Left ventricle myocardium inferior (tissue), 1 donor: ENCODE measurements at regions not wholly inside any gene's neighbourhood (a gene's known extent, or its start where the extent isn't known, plus 50 kb on each side); places are given as distances from the start of the nearest gene placed in this dataset.

Experiments
- DNase-seq: peaks from one replicate; pipeline ENCODE4 v3.0.0-alpha.2; 2020
- H3K27ac ChIP-seq: fragments of 200-600 bp; replicated peaks from 2 replicates; pipeline ENCODE4 v1.8.0; 2021
- H3K27me3 ChIP-seq: fragments of 200-600 bp; 2 replicates; pipeline ENCODE4 v1.8.0; 2021; ENCODE audit warnings: low read depth
- H3K36me3 ChIP-seq: fragments of 200-600 bp; 2 replicates; pipeline ENCODE4 v1.8.0; 2021
- H3K4me1 ChIP-seq: fragments of 200-600 bp; 2 replicates; pipeline ENCODE4 v1.8.0; 2021
- H3K4me3 ChIP-seq: fragments of 200-600 bp; 2 replicates; pipeline ENCODE4 v1.8.0; 2021; ENCODE audit warnings: mild to moderate bottlenecking, moderate library complexity
- H3K9me3 ChIP-seq: fragments of 200-600 bp; replicated peaks from 2 replicates; pipeline ENCODE4 v1.8.0; 2021
- intact Hi-C: fragments of 100-400 bp; cut with micrococcal nuclease; formaldehyde crosslinking; loops from one replicate; pipeline ENCODE4 v1.11.0; 2022
- TF ChIP-seq, protein P1 (sequence below): fragments of 200-600 bp; IDR thresholded peaks from 2 replicates; pipeline ENCODE4 v1.8.0; 2021; ENCODE audit warnings: antibody characterized with exemption, mild to moderate bottlenecking, borderline replicate concordance
- donor health status: DM: no; HTN: yes; CAD: no; lungs with severe emphysema.

DNA sequence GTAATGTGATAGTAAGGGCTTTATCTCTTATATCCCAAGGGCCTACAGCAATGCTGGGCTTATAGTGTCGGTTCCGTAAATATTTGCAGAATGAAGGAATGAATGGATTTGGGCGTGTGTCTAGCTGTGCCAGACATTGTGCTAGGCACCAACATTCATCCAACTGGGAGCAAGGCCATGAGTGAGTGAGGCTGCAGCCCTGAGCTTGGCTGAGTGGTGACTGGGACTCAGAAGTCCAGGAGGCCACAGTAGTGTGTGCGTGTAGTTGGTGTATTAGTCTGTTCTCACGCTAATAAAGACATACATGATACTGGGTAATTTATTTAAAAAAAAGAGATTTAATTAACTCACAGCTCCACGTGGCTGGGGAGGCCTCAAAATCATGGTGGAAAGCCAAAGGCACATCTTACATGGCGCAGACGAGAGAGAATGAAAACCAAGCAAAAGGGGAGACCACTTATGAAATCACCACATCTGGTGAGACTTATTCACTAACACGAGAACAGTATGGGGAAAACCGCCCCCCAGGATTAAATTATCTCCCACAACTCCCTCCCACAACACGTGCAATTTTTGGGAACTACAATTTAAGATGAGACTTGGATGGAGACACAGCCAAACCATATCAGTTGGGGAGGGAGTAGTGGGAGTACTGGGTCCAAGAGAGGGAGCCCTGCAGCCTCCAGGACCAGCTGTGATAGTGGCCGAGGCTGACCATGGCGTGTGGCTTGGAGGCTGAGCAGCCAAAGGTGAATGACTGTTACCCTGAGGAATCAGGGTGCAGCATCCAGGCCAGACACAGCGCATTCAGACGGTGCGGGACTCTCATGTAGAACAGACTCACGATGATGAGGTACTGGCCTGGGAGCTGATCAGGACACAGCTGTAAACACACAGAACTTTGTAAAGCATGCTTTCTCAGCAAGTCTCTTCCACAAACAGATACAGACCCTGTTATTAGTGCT lies 104.6 kb downstream of the TEX26 start:
- Histone ChIP-seq H3K4me1 (peaks cover 6% of the 10 kb centered on the region), H3K27me3 (peaks cover 55% of the 10 kb centered on the region), H3K4me3 (no peak overlapping the region), H3K9me3 (no peaks in the 10 kb centered on the region), H3K27ac (no peak overlapping the region), H3K36me3 (no peaks in the 10 kb centered on the region)
- TF ChIP-seq, protein P1, sequence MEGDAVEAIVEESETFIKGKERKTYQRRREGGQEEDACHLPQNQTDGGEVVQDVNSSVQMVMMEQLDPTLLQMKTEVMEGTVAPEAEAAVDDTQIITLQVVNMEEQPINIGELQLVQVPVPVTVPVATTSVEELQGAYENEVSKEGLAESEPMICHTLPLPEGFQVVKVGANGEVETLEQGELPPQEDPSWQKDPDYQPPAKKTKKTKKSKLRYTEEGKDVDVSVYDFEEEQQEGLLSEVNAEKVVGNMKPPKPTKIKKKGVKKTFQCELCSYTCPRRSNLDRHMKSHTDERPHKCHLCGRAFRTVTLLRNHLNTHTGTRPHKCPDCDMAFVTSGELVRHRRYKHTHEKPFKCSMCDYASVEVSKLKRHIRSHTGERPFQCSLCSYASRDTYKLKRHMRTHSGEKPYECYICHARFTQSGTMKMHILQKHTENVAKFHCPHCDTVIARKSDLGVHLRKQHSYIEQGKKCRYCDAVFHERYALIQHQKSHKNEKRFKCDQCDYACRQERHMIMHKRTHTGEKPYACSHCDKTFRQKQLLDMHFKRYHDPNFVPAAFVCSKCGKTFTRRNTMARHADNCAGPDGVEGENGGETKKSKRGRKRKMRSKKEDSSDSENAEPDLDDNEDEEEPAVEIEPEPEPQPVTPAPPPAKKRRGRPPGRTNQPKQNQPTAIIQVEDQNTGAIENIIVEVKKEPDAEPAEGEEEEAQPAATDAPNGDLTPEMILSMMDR, result no peak
- intact Hi-C loops, result no loop called here
- DNase-seq, result no peak

DNA sequence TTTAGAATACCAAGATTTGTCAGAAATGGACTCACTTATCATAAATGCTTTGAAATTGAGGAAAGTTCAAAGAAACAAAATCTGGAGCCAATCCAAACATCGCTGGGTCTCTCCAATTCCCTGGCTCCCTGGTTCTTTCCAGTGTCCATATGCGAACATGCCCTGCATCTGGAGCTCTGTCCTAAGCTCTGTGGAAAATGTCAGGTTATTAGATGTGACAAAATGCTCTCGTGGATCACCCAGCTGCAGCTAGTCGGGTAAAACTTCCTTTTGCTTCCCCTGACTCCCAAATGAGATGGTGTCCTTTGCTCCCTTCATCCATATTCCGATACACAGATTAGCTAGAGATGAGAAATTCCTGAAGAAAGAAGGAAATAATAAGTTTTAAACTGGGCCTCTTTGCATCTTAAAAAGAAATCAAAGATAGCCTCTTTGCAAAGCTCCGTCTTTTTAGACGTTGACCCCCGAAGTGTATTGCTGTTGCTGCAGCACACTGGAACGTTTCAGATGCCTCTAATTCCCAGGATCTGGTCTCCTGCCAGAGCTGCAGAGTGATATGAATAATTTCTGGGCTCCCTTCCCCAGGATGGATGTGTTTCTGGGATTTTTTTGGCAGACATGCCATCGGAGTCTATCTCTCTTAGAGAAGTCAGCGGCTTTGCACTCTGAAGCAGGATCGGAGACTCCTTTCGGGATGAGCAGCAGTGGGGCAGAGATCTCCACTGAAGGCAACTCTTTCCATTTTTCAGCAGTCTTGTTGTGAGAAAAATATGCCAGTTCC lies 102.9 kb downstream of the TEX26 start:
- TF ChIP-seq, protein P1, result no peak
- Histone ChIP-seq H3K36me3 (no peaks in the 10 kb centered on the region), H3K27me3 (peaks cover 63% of the 10 kb centered on the region), H3K9me3 (no peaks in the 10 kb centered on the region), H3K27ac (no peak overlapping the region), H3K4me1 (peaks cover 6% of the 10 kb centered on the region), H3K4me3 (no peak overlapping the region)
- intact Hi-C loops, result no loop called here
- no peak for DNase-seq

DNA sequence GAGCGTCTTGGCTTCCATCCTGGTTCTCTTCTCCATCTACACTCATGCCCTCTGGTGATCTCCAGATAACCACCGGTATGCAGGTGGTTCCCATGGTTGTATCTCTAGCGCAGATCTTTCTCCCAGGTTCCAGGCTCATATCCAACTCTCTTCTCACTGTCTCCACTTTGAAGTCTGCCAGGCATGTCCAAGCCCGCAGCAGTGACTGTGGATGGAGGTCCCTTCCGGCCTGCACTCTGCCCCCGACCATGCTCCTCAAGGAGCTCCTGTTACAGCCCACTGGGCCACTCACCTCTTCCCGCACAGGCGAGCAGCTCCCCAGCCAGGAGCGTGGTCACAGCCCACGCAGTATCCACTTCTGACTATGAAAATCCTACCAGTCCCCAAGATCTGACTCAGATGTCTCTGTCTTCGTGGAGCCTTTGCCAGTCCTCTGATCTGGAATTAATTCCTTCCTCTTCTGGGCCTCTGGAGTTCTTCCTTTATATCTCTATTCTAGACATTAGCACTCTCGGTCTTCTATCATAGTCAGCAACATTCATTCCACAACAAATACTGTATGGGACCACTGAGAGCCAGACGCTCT lies 100.2 kb downstream of the TEX26 start:
- Histone ChIP-seq H3K9me3 (no peaks in the 10 kb centered on the region), H3K27ac (no peak overlapping the region), H3K4me3 (no peak overlapping the region), H3K36me3 (no peaks in the 10 kb centered on the region), H3K4me1 (peaks cover 6% of the 10 kb centered on the region), H3K27me3 (peaks cover 62% of the 10 kb centered on the region)
- no peak for DNase-seq
- TF ChIP-seq, protein P1, result no peak
- intact Hi-C loops, result no loop called here

DNA sequence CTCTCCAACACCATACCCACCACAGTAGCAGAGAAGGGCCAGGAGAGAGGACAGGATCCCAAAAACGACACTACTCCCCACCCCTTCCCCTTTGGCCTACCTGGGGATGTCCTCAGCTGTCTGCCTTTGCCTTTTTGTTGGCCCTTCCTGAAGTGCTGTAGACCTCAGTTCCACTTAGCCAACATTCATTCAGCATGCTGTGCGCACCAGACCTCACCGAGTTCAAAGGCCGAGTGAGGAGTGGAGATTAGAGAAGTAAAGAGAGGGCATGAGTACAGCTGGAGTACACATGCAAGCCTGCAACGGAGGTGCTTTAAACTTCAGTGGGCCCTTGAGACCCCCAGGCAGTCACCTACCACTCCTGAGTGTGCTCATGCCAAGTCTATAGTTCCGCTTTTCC lies 99.0 kb downstream of the TEX26 start:
- intact Hi-C loops, result no loop called here
- Histone ChIP-seq H3K27ac (no peak overlapping the region), H3K4me3 (no peak overlapping the region), H3K9me3 (no peaks in the 10 kb centered on the region), H3K4me1 (peaks cover 6% of the 10 kb centered on the region), H3K36me3 (no peaks in the 10 kb centered on the region), H3K27me3 (peaks cover 50% of the 10 kb centered on the region)
- TF ChIP-seq, protein P1, result no peak
- no peak for DNase-seq

DNA sequence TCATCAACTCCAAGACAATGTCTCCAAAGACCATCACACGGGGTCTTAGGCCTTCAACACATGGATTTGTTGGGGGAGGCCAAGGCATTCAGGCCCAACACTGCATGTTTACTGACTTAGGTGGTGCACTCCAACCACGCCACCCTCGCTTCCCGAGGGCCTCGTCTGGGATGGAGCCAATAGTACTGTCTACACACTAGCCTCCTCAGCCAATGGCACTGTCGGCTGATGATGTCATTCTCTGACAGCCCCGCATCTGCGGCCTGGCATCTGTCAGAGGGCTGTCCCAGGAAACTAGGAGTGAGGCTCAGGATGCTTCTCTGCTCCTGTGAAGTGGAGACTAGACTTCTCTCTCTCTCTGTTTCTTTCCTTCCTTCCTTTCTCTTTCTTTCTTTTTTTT lies 96.6 kb downstream of the TEX26 start:
- intact Hi-C loops, result no loop called here
- no peaks in the 10 kb centered on the region for H3K4me1 ChIP-seq

More for the DNA sequence above, 96.6 kb downstream of the TEX26 start:
- Histone ChIP-seq H3K27ac (no peak overlapping the region), H3K4me3 (no peak overlapping the region), H3K27me3 (peaks cover 41% of the 10 kb centered on the region), H3K36me3 (no peaks in the 10 kb centered on the region), H3K9me3 (no peaks in the 10 kb centered on the region)
- DNase-seq, result no peak
- TF ChIP-seq, protein P1, result no peak
